ENCODE measurements at regions not wholly inside any gene's neighbourhood (a gene's known extent, or its start where the extent isn't known, plus 50 kb on each side); places are given as distances from the start of the nearest gene placed in this dataset.

- 94% methylated on average over 4 of the region's 4 CpGs for WGBS (ENCODE audit: insufficient coverage)
- Mint-ChIP-seq H3K27ac (no peak overlapping the region), H3K9me3 (peaks cover 0 to 2% of the 10 kb centered on the region in 2 donors), H3K27me3 (ENCODE audit: low read depth in 2 of 2) (no peaks in the 10 kb centered on the region), H3K4me1 (no peaks in the 10 kb centered on the region), H3K36me3 (no peaks in the 10 kb centered on the region), H3K4me3 (no peak overlapping the region)
- no peaks in the 10 kb centered on the region for H3K9me3 ChIP-seq (ENCODE audit: control insufficient read depth, insufficient read depth, low read length)
- TF ChIP-seq CTCF (IDR thresholded peaks at IDR 0.05) = no peak
- ATAC-seq (no peak), DNase-seq (no peak)
- H3K27ac ChIP-seq (ENCODE audit: low read length) = no peak overlapping the region
- H3K4me1 ChIP-seq (ENCODE audit: control insufficient read depth, insufficient read depth, low read length) = no peaks in the 10 kb centered on the region
- no peaks in the 10 kb centered on the region for H3K36me3 ChIP-seq (ENCODE audit: control insufficient read depth, insufficient read depth, low read length)
- intact Hi-C loops (cut with micrococcal nuclease) = no loop called here
- no peaks in the 10 kb centered on the region for H3K27me3 ChIP-seq (ENCODE audit: control insufficient read depth, insufficient read depth, low read length)
- H3K4me3 ChIP-seq (ENCODE audit: low read length) = no peak overlapping the region
Observed at GRCh38 chr5:158278216-158278925, 419.4 kb upstream of the CLINT1 start.

GRCh38 chr5:158277276-158277675 is 418.3 kb upstream of the CLINT1 start:
- H3K9me3 Mint-ChIP-seq = peaks cover 0 to 2% of the 10 kb centered on the region in 2 donors
- no peak for TF ChIP-seq CTCF (IDR thresholded peaks at IDR 0.05)
- WGBS (ENCODE audit: insufficient coverage) = 92% methylated on average over 4 of the region's 6 CpGs
- H3K27me3 Mint-ChIP-seq (ENCODE audit: low read depth in 2 of 2) = no peaks in the 10 kb centered on the region
- no peak for ATAC-seq
- no peak overlapping the region for H3K4me3 Mint-ChIP-seq
- Histone ChIP-seq H3K9me3 (ENCODE audit: control insufficient read depth, insufficient read depth, low read length) (no peaks in the 10 kb centered on the region), H3K27ac (ENCODE audit: low read length) (no peak overlapping the region), H3K36me3 (ENCODE audit: control insufficient read depth, insufficient read depth, low read length) (no peaks in the 10 kb centered on the region), H3K27me3 (ENCODE audit: control insufficient read depth, insufficient read depth, low read length) (no peaks in the 10 kb centered on the region), H3K4me1 (ENCODE audit: control insufficient read depth, insufficient read depth, low read length) (no peaks in the 10 kb centered on the region), H3K4me3 (ENCODE audit: low read length) (no peak overlapping the region)
- no peaks in the 10 kb centered on the region for H3K36me3 Mint-ChIP-seq
- H3K4me1 Mint-ChIP-seq = no peaks in the 10 kb centered on the region
- no peak overlapping the region for H3K27ac Mint-ChIP-seq
- no peak for DNase-seq
- intact Hi-C loops (cut with micrococcal nuclease) = no loop called here

GRCh38 chr5:158276692-158277091 is 417.7 kb upstream of the CLINT1 start:
- DNase-seq (no peak), ATAC-seq (no peak)
- intact Hi-C loops (cut with micrococcal nuclease) = no loop called here
- H3K36me3 ChIP-seq (ENCODE audit: control insufficient read depth, insufficient read depth, low read length) = no peaks in the 10 kb centered on the region
- Mint-ChIP-seq H3K4me1 (no peaks in the 10 kb centered on the region), H3K27ac (no peak overlapping the region), H3K9me3 (peaks cover 0 to 2% of the 10 kb centered on the region in 2 donors), H3K27me3 (ENCODE audit: low read depth in 2 of 2) (no peaks in the 10 kb centered on the region), H3K4me3 (no peak overlapping the region), H3K36me3 (no peaks in the 10 kb centered on the region)
- no peak for TF ChIP-seq CTCF (IDR thresholded peaks at IDR 0.05)
- H3K27me3 ChIP-seq (ENCODE audit: control insufficient read depth, insufficient read depth, low read length) = no peaks in the 10 kb centered on the region
- H3K27ac ChIP-seq (ENCODE audit: low read length) = no peak overlapping the region
- 73% methylated on average over 4 of the region's 4 CpGs for WGBS (ENCODE audit: insufficient coverage)
- H3K9me3 ChIP-seq (ENCODE audit: control insufficient read depth, insufficient read depth, low read length) = no peaks in the 10 kb centered on the region
- no peaks in the 10 kb centered on the region for H3K4me1 ChIP-seq (ENCODE audit: control insufficient read depth, insufficient read depth, low read length)
- no peak overlapping the region for H3K4me3 ChIP-seq (ENCODE audit: low read length)

GRCh38 chr5:158275511-158275910 is 416.6 kb upstream of the CLINT1 start:
- H3K36me3 Mint-ChIP-seq = no peaks in the 10 kb centered on the region

More at GRCh38 chr5:158275511-158275910, 416.6 kb upstream of the CLINT1 start:
- intact Hi-C loops (cut with micrococcal nuclease) = no loop called here
- Histone ChIP-seq H3K4me3 (ENCODE audit: low read length) (no peak overlapping the region), H3K4me1 (ENCODE audit: control insufficient read depth, insufficient read depth, low read length) (no peaks in the 10 kb centered on the region), H3K9me3 (ENCODE audit: control insufficient read depth, insufficient read depth, low read length) (no peaks in the 10 kb centered on the region), H3K36me3 (ENCODE audit: control insufficient read depth, insufficient read depth, low read length) (no peaks in the 10 kb centered on the region), H3K27me3 (ENCODE audit: control insufficient read depth, insufficient read depth, low read length) (no peaks in the 10 kb centered on the region), H3K27ac (ENCODE audit: low read length) (no peak overlapping the region)
- WGBS (ENCODE audit: insufficient coverage) = 83% methylated on average over 5 of the region's 6 CpGs
- Mint-ChIP-seq H3K4me3 (no peak overlapping the region), H3K27ac (no peak overlapping the region), H3K9me3 (peaks cover 0 to 2% of the 10 kb centered on the region in 2 donors), H3K27me3 (ENCODE audit: low read depth in 2 of 2) (no peaks in the 10 kb centered on the region), H3K4me1 (no peaks in the 10 kb centered on the region)
- no peak for TF ChIP-seq CTCF (IDR thresholded peaks at IDR 0.05)
- ATAC-seq = no peak
- no peak for DNase-seq

Measured in natural killer cell (primary cell).